Testis (tissue), 2 donors: ENCODE measurements at regions not wholly inside any gene's neighbourhood (a gene's known extent, or its start where the extent isn't known, plus 50 kb on each side); places are given as distances from the start of the nearest gene placed in this dataset.

Source experiments
- CTCF ChIP-seq, 3 experiments: fragments of 450-650 bp in 2 of 3; fragments of 200-600 bp in 1 of 3; sonication (generic) in 1 of 3; IDR thresholded peaks; one replicate each; pipeline ENCODE4 v1.5.1; 2016 to 2019; ENCODE audit warnings: antibody characterized with exemption in 3 of 3, mild to moderate bottlenecking in 2 of 3, moderate library complexity in 1 of 3
- POLR2A ChIP-seq: fragments of 450-650 bp; IDR thresholded peaks from one replicate; pipeline ENCODE4 v1.6.1; 2017; ENCODE audit warnings: antibody characterized with exemption, mild to moderate bottlenecking, moderate library complexity

- TF ChIP-seq CTCF (IDR thresholded peaks at IDR 0.05) (no peak), POLR2A (no peak)
Measured at GRCh38 chrX:134177527-134177926, 59.5 kb upstream of the CCDC160 start.
